Spleen (tissue), 11 donors: ENCODE measurements at regions not wholly inside any gene's neighbourhood (a gene's known extent, or its start where the extent isn't known, plus 50 kb on each side); places are given as distances from the start of the nearest gene placed in this dataset.

Experiments used
- DNase-seq: peaks from one replicate; pipeline ENCODE4 v3.0.0-alpha.2; 2020
- H3K27ac ChIP-seq, 8 donors: fragments of 200-600 bp; sonication (generic) in 7 of 8; 1 replicate in 4 of 8; 2 replicates in 4 of 8; pipeline versions ENCODE4 v1.5.0 to v1.8.0; 2016 to 2021; ENCODE audit warnings: inconsistent platforms in 4 of 8, mild to moderate bottlenecking in 4 of 8, moderate library complexity in 1 of 8
- H3K27me3 ChIP-seq, 7 donors: fragments of 200-600 bp; sonication (generic) in 6 of 7; replicated peaks in 1 of 7; 1 replicate in 4 of 7; 2 replicates in 3 of 7; pipeline versions ENCODE4 v1.5.0 to v1.8.0; 2016 to 2021; ENCODE audit warnings: inconsistent platforms in 3 of 7, mild to moderate bottlenecking in 1 of 7
- H3K36me3 ChIP-seq, 6 donors: fragments of 200-600 bp; sonication (generic) in 5 of 6; 1 replicate in 4 of 6; 2 replicates in 2 of 6; pipeline versions ENCODE4 v1.5.0 to v1.8.0; 2016 to 2021; ENCODE audit warnings: inconsistent platforms in 2 of 6
- H3K4me1 ChIP-seq, 6 donors: fragments of 200-600 bp; sonication (generic) in 5 of 6; 1 replicate in 3 of 6; 2 replicates in 3 of 6; pipeline versions ENCODE4 v1.5.0 to v1.8.0; 2016 to 2021; ENCODE audit warnings: inconsistent platforms in 3 of 6
- H3K4me3 ChIP-seq, 8 donors: fragments of 200-600 bp; sonication (generic) in 7 of 8; 1 replicate in 4 of 8; 2 replicates in 4 of 8; pipeline versions ENCODE4 v1.5.0 to v1.8.0; 2016 to 2021; ENCODE audit warnings: inconsistent platforms in 4 of 8, mild to moderate bottlenecking in 4 of 8, moderate library complexity in 2 of 8
- H3K9me3 ChIP-seq, 8 donors: fragments of 200-600 bp; sonication (generic) in 7 of 8; 1 replicate in 4 of 8; 2 replicates in 4 of 8; pipeline versions ENCODE4 v1.5.0 to v1.8.0; 2016 to 2021; ENCODE audit warnings: inconsistent platforms in 4 of 8
- POLR2A ChIP-seq, 3 donors: fragments of 450-650 bp; IDR thresholded peaks; one replicate each; pipeline ENCODE4 v1.5.1; 2017; ENCODE audit warnings: antibody characterized with exemption in 3 of 3, mild to moderate bottlenecking in 1 of 3
- POLR2AphosphoS5 ChIP-seq, 3 donors: sonication (generic); formaldehyde crosslinking; IDR thresholded peaks; one replicate each; pipeline ENCODE4 v1.5.1; 2017; ENCODE audit warnings: antibody characterized with exemption in 3 of 3
- WGBS, 5 donors: extraction: QIAGEN DNeasy Blood & Tissue Kit in 3 of 5; methylation state at CpG; one replicate each; pipeline versions ENCODE4 v1.1.5 to v1.1.7; 2013 to 2018; 5-methylcytosine and 5-hydroxymethylcytosine counted together
- intact Hi-C: fragments of 100-400 bp; cut with DNase I; formaldehyde crosslinking; loops from one replicate; pipeline ENCODE4 v1.15.0; 2023; ENCODE audit warnings: low total_unique reads
- TF ChIP-seq, protein P1 (sequence below), 11 experiments: fragments of 200-600 bp in 7 of 11; fragments of 450-650 bp in 4 of 11; sonication (generic) in 4 of 11; IDR thresholded peaks in 8 of 11; conservative IDR thresholded peaks in 3 of 11; 1 replicate in 7 of 11; 2 replicates in 4 of 11; pipeline versions ENCODE4 v1.4.0 to v1.8.0; 2016 to 2021; ENCODE audit warnings: antibody characterized with exemption in 11 of 11, inconsistent platforms in 4 of 11, mild to moderate bottlenecking in 1 of 11
- donor health status: healthy with polysubstance abuse.
- donor health status: DM: no; HTN: no; CAD: no; lungs with moderate emphysema.
- donor health status: DM: no; HTN: no; CAD: no.
- donor health status: Bipolar disorder and iron deficiency.
- donor health status: healthy.
- donor health status: DM: no; HTN: no; CAD: no.
- donor health status: DM: yes; HTN: yes; CAD: no.

DNA sequence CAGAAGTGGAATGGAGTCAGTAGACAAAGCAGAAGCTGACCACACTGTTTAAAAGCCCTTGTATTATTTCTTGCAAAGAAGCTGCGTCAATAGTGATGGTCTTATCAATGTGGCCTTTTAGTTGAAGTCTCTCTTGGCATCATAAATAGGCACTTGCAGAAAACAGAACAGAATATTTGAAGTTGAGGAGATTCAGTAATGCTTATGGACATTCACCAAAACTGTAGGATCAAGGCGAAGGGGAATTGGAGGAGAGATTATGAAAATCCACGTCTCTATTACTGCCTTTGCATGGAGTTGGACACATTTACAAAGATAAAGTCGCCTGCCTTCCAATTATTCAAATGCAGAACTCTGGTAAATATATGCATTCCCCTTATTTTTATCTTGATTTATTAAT lies 1482.8 kb downstream of the EFNB2 start:
- Histone ChIP-seq H3K27ac (no peak overlapping the region), H3K36me3 (no peaks in the 10 kb centered on the region), H3K9me3 (no peaks in the 10 kb centered on the region), H3K27me3 (no peaks in the 10 kb centered on the region), H3K4me3 (no peak overlapping the region), H3K4me1 (no peaks in the 10 kb centered on the region)
- TF ChIP-seq POLR2AphosphoS5 (IDR thresholded peaks at IDR 0.05) (no peak), POLR2A (IDR thresholded peaks at IDR 0.05) (no peak)
- TF ChIP-seq, protein P1, sequence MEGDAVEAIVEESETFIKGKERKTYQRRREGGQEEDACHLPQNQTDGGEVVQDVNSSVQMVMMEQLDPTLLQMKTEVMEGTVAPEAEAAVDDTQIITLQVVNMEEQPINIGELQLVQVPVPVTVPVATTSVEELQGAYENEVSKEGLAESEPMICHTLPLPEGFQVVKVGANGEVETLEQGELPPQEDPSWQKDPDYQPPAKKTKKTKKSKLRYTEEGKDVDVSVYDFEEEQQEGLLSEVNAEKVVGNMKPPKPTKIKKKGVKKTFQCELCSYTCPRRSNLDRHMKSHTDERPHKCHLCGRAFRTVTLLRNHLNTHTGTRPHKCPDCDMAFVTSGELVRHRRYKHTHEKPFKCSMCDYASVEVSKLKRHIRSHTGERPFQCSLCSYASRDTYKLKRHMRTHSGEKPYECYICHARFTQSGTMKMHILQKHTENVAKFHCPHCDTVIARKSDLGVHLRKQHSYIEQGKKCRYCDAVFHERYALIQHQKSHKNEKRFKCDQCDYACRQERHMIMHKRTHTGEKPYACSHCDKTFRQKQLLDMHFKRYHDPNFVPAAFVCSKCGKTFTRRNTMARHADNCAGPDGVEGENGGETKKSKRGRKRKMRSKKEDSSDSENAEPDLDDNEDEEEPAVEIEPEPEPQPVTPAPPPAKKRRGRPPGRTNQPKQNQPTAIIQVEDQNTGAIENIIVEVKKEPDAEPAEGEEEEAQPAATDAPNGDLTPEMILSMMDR (IDR thresholded peaks at IDR 0.05 in 8 of 11, conservative IDR thresholded peaks at IDR 0.05 in 3 of 11) = no peak
- intact Hi-C loops = no loop called here
- no peak for DNase-seq
- WGBS, 5 donors = 82 to 96% (median 86%) methylated on average over 4 of the region's 4 CpGs

DNA sequence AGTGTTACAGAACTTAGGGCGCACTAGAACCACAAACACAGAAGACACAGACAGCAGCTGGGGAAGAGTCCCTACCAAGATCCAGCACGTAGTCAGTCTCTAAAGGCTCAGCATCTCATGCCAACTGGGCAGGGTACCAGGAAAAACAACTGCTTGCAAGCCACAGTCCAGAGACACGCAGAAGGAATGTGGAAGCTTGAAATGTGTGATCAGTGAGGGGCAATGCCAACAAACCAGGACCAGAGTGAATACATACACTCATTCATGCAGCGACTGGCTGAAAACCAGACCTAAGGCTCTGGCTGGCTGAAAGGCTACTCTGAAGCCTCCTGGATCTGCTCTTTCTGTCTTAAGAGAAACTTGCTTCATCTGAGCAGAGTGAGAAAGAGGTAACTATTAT lies 1484.8 kb downstream of the EFNB2 start:
- WGBS, 5 donors = 80 to 97% (median 82%) methylated on average over 4 of the region's 4 CpGs
- TF ChIP-seq, protein P1 (IDR thresholded peaks at IDR 0.05 in 8 of 11, conservative IDR thresholded peaks at IDR 0.05 in 3 of 11) = no peak
- no peak for TF ChIP-seq POLR2AphosphoS5 (IDR thresholded peaks at IDR 0.05)
- TF ChIP-seq POLR2A (IDR thresholded peaks at IDR 0.05) = no peak

DNA sequence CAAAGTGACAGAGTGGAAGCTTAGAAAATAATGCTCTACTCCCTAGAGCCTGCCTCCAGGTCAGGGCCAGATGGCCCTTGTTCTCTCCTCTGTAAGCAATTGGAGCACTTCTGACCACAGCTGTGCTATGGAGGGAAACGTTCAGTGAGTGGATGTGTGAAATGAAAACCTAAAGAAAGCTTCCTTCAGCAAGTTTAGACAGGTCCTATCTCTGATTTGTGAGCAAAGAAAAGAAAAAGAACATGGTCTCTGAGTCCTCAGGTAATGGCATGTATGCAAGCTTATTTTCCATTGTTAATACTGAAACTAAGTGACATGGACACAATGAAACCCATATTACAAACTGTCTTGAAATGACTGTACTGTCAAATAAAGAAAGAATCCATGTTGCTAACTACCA lies 1486.8 kb downstream of the EFNB2 start:
- Histone ChIP-seq H3K4me1 (no peaks in the 10 kb centered on the region), H3K4me3 (no peak overlapping the region), H3K36me3 (no peaks in the 10 kb centered on the region), H3K27ac (no peak overlapping the region), H3K27me3 (no peaks in the 10 kb centered on the region), H3K9me3 (peaks cover 0 to 4% (median 0%) of the 10 kb centered on the region in 8 donors)
- intact Hi-C loops = no loop called here
- 22 to 62% (median 38%) methylated on average over 1 of the region's 1 CpG for WGBS, 5 donors
- TF ChIP-seq POLR2A (IDR thresholded peaks at IDR 0.05) (no peak), POLR2AphosphoS5 (IDR thresholded peaks at IDR 0.05) (no peak)
- TF ChIP-seq, protein P1 (IDR thresholded peaks at IDR 0.05 in 8 of 11, conservative IDR thresholded peaks at IDR 0.05 in 3 of 11) = no peak
- no peak for DNase-seq

More for the DNA sequence above, 1484.8 kb downstream of the EFNB2 start:
- intact Hi-C loops = no loop called here
- Histone ChIP-seq H3K9me3 (no peaks in the 10 kb centered on the region), H3K27me3 (no peaks in the 10 kb centered on the region), H3K36me3 (no peaks in the 10 kb centered on the region), H3K27ac (no peak overlapping the region), H3K4me1 (no peaks in the 10 kb centered on the region), H3K4me3 (no peak overlapping the region)
- no peak for DNase-seq

DNA sequence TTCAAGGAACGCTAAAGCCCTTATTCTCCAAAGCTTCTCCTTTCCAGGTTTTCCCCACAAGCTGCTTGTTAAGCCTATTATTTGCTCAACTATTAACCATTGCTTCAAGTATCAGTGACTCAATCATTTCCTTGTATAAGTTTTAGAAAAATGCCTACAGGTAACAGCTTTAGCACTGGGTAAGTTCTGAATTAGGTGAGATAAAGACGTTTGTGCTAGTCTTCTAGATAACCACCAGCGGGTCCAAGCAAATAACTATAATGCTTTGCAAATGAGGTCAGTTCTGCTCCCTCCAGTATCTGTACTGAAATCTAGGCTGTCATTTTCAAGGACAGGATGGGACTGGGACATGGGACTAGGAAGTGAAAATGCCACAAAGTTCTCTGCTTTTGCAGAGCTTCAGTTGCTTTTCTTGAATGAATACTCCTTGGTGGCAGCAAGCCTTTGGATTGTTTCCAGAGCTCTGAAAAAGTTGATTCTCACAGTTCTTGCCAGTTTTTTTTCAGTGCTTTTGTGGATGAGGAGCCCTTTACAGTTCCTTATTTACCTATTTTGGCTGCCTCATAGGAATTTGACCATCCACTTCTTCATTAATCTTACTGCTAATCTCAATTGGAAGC lies 1487.7 kb downstream of the EFNB2 start:
- no peaks in the 10 kb centered on the region for H3K27me3 ChIP-seq
- no peak overlapping the region for H3K27ac ChIP-seq
- no peak for DNase-seq
- no peak overlapping the region for H3K4me3 ChIP-seq
- H3K4me1 ChIP-seq = no peaks in the 10 kb centered on the region
- TF ChIP-seq POLR2A (IDR thresholded peaks at IDR 0.05) = no peak
- TF ChIP-seq, protein P1 (IDR thresholded peaks at IDR 0.05 in 8 of 11, conservative IDR thresholded peaks at IDR 0.05 in 3 of 11) = no peak
- no peak for TF ChIP-seq POLR2AphosphoS5 (IDR thresholded peaks at IDR 0.05)
- no peaks in the 10 kb centered on the region for H3K36me3 ChIP-seq
- peaks cover 0 to 13% (median under 1%) of the 10 kb centered on the region in 8 donors for H3K9me3 ChIP-seq
- intact Hi-C loops = no loop called here
- 72 to 86% (median 81%) methylated on average over 3 of the region's 3 CpGs for WGBS, 5 donors
